ENCODE measurements at regions not wholly inside any gene's neighbourhood (a gene's known extent, or its start where the extent isn't known, plus 50 kb on each side); places are given as distances from the start of the nearest gene placed in this dataset.

DNA sequence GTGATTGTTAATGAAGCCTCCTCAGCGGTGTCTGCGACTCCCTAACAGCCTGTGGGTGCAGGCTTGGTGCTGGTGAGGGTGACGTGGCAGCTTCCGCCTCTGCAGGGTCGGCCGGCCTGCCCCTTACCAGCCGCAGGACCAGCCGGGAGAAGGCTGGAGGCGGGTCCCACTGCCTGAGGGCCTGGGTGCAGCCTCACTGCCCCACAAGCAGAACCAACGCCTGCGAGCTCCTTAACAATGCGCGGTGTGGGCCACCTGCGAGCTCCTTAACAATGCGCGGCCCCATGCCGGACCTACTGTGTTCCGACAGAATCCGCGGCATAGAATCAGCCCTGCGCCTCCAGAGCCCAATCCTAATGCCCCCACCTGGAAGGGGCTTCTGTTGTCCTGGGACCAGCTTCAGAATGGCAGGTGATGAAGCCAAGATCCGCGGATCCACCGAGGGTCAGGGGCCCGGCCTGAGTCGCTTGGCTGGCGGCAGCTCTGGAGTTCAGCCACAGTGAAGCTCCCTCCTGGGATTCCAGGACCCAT, 54.4 kb upstream of the AJAP1 start:
- TF ChIP-seq POLR2A (IDR thresholded peaks at IDR 0.05), result no peak
- TF ChIP-seq EP300 (IDR thresholded peaks at IDR 0.05), result no peak
